ENCODE measurements at regions not wholly inside any gene's neighbourhood (a gene's known extent, or its start where the extent isn't known, plus 50 kb on each side); places are given as distances from the start of the nearest gene placed in this dataset.

DNA sequence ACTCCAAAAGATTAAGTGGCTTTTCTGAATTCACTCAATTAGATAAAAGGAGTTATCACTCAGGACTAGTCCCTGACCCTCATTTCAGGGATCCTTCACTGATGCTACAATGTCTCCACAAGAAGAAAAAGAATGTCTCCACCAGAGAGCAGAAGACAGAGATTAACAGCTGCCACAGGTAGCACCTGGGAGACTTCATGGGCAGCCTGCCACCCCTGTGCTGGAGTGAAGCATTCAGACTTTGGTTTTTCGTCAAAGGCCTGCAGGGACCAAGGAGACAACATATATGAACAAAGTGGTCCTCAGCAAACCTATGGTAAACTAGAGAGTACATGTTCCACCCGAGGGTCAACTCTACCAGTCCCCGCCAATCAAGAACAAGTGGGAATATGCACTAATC lies 197.0 kb upstream of the ACVR2A start:
- no peak for DNase-seq

DNA sequence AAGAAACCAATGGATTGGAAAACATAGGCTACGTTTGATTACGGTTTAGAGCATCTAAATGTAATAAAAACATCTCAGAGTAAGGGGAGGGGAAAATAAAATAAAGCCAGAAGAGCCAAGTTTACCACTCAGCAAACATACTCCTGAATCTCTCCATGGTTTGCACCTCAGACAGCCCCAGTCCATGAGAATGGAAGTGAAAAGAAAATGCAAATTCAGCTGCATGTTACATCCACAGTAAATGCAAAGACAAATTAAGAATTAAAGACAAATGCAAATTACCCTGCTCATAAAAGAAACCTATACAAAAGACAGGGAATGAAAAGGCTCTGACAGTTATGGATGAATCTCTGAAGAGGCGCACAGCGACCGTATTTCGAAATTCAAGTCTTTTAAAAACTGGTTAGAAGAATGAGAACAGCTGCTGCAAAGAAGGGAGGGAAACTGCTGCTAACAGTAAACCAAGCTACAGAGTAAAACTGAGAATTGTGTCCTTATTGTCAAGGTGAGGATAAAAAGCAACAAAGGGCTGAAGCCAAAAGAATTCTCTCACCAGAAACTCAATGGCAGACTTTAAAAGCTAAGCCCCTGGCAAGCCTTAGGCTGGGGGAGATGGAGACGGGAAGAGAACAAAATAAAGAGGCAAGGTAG lies 197.9 kb upstream of the ACVR2A start:
- DNase-seq = no peak

DNA sequence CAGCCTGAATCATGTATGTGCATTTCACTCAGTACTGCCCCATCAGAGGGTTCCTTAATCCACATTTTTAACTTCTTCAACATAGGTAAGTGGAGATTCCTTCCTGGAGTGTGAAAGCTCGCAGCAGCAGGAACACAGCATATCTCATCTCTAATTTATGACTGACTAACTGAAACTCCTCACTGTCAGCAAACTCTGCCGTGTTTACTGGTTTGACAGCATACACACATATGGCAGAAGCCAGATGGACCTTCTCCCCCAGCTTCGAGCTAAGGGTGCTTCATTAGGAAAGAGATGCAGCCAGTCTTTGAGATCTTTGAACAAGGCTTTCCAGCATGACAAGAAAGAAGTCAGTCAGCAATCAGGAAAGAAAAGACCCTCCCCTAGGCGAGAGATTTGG lies 200.3 kb upstream of the ACVR2A start:
- no peak for DNase-seq

DNA sequence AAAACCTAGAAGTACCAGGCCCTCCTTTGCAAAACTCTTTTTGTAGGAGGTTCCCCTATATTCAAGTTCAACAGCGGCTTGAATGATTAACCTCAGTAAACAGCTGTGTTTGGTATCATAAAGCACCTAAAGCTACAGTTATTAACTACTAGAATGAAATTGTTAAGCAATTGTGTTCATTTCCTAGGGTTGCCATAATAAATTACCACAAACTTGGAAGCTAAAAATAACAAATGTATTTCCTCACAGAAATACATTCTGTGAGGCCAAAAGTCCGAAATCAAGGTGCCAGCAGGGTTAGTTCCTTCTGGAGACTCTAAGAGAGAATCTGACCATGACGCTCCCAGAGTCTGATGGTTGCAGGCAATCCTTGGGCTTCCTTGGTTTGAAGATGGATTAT lies 202.1 kb upstream of the ACVR2A start:
- no peak for DNase-seq

DNA sequence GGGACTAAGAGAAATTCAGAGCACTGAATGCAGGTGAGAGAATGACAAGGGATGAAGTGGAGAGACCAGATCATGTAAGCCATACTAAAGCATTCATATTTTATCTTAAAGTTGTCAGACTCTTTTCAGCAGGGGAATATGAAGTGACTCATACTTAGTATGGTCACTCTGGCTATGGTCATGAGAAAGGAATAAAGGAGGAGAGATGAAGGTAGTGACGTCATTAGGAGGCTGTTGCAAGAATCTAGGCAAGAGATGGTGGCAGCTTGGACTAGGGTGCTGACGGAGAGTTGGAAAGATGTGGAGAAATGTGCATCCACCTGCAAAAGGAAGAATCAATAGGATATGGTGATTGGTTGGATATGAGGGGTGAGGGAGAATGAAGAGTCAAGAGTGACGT lies 203.2 kb upstream of the ACVR2A start:
- DNase-seq = no peak

DNA sequence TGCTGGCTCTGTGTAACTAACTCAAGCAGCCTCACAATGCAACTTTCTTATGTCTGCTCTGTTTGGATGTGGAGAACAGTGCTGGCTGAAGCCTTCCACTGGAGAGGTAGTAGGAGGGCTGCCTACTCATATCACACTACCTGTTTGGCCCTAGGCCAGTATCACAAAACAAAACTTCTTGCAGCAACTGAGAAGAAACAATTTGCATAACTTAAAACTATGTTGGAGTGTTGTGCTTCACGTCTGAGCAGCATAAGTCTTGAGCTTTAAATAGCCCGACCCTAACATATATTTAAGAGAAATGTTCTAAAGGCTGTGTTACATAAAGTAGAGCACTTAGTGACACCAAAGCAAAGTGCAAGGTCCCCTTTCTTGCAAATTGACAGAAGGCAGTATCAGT lies 204.9 kb upstream of the ACVR2A start:
- peak in 1 of 5 experiments; percentile 47 for DNase-seq

DNA sequence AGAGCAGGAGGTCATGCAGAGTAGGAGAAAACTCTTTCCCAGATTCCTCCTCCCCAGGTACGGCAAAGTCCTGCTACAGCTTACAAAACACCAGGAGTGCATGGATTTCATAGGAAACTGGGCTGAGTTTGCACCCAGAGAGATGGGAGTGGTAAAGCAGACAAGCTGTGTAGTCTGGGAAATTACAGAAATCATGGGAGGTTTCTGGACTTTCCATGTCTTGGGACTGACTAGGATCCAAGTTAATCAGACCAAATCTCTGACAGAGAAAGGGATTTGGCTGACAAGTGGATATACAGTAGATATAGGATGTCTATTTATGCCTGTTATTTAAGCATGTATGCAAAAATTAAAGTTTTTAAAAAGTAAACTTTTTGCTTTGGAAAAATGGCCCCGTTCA lies 205.4 kb upstream of the ACVR2A start:
- no peak for DNase-seq

DNA sequence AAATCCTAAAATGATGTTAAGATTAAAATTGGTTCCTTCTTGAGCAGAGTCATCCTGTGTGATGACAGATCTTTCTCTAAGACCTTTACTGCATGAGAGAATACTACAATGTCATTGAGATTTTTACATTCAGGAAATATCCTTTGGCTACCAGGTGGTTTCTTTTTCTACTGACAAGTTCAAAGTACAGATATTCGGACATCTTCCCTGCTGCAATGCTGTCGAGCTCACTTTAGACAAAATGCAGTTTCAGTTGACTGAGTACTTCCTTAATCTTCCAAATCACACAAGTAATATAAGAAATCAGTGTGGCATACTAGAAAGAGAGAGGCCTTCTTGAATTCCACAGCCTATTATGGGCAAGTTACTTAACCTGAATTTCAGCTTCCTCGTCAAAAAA lies 207.9 kb upstream of the ACVR2A start:
- DNase-seq = no peak

DNA sequence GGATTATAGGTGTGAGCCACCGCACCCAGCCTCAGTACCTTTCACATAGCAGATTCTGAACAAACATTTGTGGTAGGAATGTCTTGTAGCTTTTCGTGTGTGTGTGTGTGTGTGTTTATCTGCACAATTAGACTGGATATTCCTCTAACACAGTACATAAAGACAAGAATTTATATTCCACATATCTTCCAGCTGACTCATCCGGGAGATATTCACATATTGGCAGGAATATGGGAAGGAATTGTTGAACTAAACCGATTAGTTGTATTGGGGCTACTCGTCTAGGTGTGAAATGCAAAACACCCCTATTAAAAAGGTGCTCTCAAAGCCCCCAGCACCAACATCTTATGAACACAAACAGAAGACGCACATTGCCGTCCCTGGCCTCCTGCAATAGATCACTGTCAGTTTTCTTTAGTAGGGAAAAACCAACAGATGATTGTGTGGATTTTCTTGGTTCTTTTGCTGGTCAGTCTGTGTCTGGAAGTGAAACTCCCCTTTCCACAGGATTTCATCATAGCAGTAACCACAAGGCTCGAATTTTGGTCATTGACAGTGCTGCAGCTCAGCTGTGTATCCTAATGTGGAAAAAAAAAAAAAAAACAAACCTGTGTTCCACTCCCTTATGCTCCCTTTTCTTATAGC lies 208.5 kb upstream of the ACVR2A start:
- DNase-seq = no peak

DNA sequence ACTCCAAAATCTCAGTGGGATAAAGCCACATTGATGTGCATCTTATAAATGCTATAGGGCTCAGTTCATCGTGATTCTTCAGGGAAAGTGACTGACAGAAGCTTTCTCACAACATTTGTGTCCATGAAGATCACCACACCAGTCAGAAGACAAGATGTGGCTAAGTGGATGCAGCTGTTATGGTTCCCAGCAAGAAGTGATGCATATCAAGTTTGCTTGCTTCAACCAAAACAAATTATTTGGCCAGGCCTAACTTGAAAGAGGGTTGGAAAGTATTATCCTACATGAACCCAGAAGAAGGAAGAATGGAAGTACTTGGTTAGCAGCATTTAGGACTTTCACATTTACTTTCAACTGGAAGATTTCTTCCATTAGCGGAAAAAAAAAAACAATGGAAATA lies 210.0 kb upstream of the ACVR2A start:
- DNase-seq = no peak

DNA sequence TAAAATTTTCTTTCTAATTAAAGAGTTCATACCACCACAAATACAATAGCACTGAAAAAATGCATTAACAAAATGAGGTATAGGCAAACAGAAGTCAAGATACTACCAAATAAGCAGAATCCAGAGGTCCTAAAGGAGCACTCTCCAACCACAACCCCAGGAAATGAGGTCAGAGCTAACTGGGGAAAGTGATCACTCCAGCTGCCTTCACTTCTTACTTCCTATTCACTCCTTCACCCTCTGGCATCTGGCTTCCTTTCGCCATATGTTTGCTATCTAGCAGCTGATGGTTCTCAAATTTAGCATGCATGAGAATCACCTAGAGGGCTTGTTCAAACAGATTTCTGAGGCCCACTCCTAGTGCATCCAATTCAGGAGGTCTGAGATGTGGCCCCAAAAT lies 212.6 kb upstream of the ACVR2A start:
- peak in 1 of 5 experiments; percentile 35 for DNase-seq

DNA sequence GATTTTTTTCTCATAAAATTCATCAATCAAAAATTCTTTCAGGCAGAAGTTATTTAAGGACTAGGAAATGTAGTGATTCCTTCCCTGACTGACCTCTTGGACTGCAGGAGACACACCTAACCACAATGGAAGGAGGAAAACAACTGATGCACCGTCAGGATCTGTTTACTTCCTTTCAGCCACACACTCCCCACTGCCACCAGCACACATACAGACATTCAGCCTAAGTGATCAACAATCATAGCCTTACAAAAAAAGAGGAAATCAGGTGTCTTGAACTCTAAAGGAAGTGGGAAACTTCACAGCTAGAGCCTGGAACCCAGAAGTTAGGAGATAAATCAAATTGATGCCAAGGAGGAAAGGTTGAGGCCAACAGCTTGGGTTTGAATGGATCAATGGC lies 213.5 kb upstream of the ACVR2A start:
- DNase-seq = peak in 1 of 5 experiments; percentile 41

DNA sequence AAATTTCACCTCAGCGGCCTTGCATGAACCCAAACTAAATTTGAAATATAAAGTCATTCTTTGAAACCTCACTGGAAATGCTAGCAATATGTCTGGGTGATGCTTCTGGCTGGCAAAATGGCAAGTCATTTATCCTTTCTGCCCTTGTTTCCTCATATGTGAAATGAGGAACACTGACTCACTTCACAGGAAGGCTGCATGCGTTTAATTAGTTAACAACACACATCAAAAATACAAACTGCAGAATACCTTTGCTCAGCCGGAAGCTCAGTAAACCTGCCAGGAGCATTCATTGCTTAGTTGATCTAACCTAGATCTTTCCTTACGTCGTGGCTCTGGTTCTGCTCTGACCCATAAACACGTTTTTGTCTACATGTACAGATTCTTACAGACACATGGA lies 214.2 kb upstream of the ACVR2A start:
- DNase-seq = peak in 1 of 5 experiments; percentile 24

DNA sequence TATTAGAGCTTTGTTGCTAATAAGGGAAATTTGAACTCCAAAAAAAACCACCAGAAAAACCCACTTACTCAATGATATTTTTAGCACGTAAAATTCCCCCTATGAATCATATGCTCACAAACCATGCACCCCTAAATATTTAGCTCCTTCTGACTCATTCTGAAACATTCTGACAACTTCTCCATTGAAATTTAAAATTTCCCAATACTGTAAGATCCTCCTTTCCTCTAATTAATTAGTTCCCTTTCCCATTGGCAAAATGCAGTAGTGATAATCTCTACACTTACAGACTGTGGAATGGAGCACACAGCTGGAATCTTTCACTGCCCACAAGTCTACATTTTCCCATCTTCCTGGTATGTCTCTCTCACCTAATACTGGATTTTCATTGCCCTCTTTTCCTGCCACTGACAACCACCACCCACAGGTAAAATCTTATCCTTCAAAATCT lies 215.8 kb upstream of the ACVR2A start:
- no peak for DNase-seq

DNA sequence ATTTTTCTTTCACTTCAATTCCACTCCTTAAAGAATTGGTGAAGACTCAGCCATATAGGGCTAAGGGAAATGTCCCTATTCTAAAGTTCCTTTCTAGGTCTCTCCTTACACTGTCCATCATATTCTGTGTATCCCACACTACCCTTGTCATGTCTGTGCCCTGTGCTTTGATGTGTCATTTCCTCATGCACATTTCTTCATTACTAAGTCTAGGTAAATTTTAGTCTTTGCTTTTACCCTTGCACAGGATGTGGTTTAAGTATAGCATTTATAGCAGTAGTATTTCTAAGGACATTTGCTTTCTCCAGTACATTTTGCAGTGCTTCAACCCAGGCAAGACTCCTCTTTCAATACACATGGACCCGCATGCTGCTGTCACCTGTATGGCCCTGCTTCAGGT lies 221.5 kb upstream of the ACVR2A start:
- peak in 1 of 5 experiments; percentile 90 for DNase-seq

DNA sequence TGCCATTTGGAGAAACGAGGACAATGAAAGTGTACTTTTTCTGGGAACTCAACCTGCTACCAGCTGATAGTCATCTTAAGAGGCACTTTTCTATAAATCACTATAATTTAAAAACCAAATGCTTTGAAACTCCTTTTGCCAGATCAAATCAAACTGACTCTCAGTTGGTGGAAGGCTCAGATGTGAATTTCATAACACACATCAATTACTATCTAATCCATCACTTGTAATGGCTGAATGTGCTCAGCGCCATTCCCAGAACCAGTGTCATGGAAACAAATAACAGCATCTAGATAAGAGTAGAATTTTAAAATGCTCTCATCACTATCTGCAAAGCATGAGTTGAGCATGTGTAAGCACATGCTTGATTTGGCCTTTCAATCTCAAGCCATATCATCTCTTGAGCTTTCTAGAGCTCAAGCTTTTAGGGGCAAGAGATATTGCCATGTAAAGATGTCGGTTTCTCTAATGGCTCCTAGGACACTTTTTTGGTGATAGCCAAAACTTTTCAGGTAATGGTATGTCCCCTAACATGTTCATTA lies 223.1 kb upstream of the ACVR2A start:
- DNase-seq = no peak

DNA sequence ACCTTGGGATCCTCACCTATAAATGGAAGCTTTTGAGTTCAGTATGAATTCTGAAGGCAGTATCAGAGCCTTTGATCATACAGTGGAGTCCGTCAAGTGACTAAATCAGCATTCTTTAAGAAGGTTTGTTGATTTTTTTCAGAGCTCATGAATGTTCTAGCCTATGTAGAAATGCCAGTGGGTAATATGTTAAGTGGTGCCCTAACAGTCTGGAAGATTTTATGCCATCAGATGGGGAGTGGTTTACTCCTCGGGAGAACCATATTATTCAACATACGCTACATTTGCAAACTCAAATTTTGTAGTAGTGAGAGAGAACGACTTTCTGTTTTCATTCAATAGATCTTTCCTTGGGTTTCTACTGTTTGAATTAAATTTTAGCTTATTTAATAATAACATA lies 225.0 kb upstream of the ACVR2A start:
- DNase-seq = no peak

DNA sequence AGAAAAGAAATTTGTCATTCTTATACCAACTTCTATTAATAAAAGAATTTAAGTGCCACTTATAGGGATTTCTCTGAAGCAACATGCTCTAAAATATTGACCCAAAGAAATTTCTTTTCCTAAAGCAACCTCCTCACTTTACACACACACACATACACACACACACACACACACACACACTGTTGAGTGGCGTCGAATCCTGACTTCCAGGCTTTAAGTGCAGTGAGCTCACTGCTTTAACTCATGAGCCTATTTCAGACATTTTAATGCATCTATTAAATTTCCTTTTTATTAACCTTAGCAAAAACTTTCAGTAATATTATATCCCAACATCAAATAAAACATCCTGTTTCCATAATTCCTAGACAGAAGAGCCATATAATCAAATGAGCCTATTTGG lies 229.1 kb upstream of the ACVR2A start:
- no peak for DNase-seq

DNA sequence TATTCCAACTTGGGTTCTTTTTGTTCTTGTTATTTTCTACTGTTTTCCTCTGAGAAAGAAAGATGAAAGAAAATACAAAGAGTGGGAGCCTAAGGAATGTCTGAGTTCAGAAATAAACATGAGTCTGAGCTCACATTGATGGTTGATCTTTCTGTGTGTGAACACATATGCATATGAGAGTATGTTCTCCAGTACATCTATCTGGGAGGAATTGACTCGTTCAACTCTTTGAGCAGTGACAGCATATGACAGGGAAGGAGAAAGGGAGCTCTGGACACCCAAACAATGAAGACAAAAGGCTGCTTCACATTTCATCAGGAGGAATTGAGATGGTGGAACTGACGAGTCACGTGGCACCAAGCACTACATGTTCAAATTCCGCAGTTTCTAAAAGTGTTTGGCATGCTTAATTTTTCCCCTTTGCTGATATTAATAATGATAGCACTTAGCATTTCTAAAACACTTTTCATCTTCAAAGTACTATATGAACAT lies 229.8 kb upstream of the ACVR2A start:
- DNase-seq = no peak

DNA sequence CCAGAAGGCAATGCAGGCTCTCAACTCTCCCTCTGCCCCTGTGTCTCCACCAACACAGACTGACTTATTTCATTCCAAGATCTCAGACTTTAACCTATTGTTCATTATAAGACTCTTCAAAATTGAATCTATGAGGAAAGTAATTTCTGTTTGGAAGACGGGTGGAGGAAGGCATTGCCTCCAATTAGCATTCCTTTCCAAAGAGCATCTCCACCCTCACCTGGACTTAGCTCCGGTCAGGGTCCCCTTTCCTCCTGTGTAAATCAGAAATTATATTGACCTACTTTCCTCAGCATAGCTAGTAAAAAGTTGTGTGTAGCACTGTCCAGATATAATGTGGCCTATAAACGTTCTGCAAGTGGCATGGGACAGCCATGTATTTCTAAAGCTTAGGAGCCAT lies 230.4 kb upstream of the ACVR2A start:
- no peak for DNase-seq

DNA sequence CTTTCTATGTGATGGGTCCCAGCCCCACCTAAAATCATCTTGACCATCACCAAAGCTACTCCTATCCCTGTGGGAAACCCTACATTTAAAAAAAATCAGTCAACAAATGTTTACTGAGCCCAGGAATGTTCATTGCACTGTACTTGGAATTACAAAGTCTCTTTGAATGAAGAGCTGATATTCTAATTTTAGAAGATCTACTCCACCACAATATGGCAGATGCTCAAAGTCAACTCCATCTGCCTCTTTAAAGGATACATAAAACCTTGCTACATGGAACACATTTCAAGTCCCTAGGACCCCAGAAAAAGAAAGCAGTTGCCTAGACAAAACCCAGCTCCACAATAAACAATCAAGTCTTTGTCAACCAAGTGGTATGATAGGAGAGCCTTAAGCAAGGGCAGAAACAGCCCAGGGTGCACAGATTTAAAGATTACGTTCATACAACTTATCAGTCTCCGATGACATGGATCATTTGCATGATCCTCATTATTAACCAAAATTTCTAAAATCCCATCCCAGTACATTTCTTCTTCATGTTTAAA lies 234.3 kb upstream of the ACVR2A start:
- no peak for DNase-seq

DNA sequence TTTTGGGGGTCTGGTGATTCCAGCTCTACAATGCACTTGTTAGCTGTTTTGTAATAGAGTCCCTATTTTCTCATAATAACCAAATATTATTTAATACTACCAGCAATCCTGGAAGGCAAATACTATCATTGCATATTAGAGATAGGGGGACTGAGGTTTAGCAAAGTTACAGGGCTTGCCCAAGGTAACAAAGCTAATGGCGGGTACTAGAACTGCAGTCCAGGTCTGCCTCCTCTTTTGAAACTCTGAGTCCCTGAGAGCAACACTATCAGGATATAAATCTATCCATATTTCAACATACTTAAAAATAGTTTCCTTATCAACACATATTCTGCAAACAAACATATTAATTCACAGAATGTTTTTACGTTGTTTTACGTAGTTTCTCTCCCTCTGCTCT lies 235.5 kb upstream of the ACVR2A start:
- DNase-seq = no peak

DNA sequence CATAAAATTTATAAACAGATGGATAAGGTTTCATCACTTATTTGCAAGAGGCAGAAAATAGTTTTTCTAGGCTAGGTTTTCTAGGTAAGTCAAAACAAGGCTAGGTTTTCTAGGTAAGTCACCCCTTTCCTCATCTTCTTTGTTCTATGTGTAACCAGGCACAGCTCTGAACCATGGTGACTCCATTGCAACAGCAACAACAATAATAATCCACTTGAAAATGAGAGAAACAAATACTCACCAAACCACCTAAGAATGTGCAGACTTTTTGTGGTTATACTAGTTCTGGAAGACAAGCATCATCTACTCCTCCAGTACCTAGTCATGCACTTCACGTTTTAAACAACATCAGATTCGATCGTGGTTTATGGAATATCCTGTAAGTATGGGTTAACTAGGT lies 237.4 kb upstream of the ACVR2A start:
- DNase-seq = no peak

DNA sequence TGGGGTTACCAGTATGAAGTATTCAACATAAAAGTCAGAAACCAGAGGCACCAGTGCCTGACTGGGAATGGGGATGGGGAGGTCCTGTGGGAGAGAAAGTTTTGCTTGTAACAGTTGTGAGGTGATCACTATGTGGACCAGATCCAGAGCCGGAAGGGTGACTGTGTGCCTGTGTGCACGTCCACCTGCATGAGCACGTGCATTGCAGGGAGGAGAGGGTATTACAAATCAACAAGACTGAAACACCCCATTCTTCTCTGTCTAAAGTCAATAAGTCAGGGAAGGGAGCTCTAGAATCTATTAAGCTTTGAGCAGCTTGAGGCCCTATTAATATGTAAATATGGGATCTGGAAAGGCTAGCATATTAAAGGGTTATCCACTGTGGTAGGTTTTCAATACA lies 241.0 kb upstream of the ACVR2A start:
- no peak for DNase-seq

Data from T-helper 2 cell (primary cell).